Stimulated activated CD4-positive, alpha-beta T cell treated with anti-CD3 and anti-CD28 coated beads, Interleukin-2, amount 100 ng/mL, for 24 hours (primary cell): ENCODE measurements at regions not wholly inside any gene's neighbourhood (a gene's known extent, or its start where the extent isn't known, plus 50 kb on each side); places are given as distances from the start of the nearest gene placed in this dataset.
"Not testable (repeated sequence)": the region's sequence is repeated elsewhere in the genome, so short reads cannot be mapped to it uniquely, and the experiment has no call there.

Source experiments
- DNase-seq, 2 donors: peaks; one replicate each; pipeline ENCODE4 v3.0.0-alpha.2; 2020

DNA sequence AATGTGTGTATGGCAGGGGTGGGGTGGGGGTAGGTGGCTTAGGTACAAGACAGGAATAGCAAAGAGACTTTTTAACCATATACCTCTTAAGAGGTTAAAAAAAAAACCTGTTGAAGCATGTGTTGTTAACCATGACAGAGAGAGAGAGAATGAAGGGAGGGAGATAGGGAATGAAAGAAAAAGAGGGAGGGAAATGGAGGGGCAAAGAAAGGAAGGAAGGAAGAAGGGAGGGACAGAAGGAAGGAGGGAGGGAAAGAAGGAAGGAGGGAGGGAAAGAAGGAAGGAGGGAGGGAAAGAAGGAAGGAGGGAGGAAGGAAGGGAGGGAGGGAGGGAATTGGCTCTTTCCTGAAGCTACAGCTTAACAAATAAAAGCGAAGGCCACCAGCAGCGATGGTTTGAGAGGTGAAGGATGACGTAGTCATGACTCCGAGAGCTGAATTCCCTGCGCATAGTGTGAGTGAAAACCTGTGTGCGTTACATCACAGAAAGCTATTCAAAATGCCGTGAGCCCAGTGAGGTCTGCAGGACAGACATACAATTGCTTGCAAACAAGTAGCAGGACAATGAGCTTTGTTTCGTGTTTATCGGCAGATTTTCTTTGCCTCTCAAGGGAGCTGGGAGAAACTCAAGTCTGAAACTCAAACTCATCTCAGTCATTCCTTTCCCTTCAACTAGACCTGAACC, 88.6 kb upstream of the NEDD9 start:
- no peak for DNase-seq

DNA sequence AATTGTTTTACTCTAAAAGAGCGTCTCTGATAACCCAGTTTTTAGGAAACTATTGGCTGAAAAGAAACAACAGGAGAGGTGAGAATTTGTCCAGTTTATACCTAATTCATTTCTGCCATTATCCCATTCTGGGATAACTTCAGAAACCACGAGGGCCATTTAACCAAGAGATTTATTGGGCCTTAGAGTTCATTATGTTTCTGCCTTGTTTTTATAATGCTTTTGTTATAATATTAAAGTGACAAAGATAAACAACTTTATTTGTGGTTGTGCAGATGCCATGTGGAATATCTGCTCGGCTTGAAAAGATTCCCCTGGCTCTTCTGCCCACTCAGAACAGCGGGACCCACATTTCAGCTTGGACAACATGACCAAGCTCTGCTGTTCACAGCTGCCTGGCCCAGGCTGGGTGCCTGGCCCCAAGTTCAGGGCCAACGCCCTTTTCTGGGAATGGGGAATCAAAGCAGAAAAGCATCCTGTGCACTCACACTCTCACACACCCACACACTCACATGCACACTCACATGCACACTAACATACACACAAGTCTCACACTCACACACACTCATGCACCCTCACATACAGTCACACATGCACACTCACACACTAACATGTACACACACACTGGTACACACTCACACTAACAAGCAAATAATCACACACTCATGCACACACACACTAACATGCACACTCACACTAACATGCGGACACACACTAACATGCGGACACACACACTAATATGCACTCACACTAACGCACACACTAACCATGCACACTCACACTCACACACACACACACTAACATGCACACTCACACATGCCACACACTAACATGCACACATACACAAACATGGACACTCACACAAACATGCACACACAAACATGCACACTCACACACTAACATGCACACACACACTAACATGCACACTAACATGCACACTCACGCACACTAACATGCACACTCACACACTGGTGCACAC, 86.7 kb upstream of the NEDD9 start:
- DNase-seq, result no peak

DNA sequence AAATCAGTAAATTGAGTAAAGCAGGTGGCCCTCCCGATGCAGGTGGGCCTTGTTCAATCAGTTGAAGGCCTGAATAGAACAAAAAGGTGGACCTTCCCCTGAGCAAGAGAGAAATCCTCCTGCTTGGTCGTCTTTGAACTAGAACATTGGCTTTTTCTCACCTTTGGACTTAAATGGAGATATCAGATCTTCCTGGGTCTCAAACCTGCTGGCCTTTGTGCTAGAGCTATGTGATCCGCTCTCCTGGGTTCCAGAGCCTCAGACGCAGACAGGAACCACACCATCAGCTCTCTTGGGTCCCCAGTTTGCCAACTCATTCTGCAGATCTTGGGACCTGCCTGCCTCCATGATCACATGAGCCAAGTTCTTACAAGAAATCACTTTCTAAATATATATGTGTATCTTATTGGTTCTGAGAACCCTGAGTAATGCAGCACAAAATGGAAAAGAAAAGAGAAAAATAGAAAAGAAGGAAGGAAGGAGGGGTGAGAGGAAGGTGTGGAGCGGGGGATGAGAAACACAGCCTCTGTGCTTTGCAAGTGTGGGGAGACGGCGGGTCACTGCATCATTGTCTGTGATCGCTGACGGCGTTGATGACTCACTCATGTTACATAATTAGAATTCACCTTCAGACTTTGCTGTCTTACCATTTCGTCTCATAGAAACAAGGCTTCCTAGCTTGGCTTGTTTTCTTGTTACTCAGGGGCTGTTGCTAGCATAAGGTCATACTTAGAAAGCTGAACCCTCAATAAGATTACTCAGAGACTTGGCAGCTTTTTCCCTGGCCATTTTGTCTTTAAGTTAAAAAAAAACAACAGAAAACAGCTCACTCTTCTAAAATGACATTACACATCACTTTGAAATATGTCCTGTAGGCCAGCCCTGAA, 85.7 kb upstream of the NEDD9 start:
- peak; percentile 63 to 73 for DNase-seq

DNA sequence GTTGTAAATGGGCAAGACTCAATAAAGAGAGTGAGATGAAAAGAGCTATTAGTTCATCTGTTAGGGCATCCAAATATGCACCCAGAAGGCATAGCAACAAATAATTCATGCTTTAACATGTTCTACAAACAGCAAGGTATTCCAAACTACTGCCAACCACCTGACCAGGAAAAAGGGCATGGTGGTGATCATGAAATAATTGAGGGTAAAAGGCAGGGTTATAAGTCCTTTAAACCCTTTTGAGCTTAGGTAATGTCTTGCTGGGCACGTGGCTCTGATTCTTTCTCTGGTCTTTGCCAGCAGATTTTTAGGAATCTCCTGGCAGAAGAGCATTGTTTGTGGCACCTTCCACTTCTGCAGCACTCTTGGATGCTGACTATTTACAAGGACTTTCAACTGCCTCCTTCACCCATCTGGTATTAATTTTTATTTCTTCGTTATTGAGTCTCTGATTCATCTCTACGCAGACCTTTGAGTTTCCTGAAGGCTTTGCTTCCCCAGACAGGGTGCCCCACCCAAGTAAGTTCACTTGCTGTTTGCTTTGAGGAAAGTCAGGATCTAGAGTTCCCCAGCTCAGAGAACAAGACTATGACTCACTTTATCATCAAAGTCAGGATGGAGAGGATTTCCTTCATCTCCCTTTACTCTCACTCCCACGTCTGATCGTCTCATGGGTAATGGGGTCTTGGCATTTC, 83.4 kb upstream of the NEDD9 start:
- DNase-seq, result no peak

DNA sequence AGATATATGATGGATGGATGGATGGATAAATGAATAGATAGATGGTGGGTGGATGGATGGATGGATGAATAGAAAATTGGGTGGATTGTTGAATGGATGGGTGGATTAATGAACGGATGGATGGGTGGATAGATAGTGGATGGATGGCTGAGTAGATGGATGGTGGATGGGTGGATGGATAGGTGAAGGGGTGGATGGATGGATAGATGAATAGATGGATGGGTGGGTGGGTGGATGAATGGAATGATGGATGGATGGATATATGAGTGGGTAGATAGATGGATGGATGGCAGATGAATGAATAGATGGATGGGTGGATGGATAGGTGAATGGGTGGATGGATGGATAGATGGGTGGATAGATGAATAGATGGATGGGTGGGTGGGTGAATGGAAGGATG, 80.7 kb upstream of the NEDD9 start:
- DNase-seq, result no peak

DNA sequence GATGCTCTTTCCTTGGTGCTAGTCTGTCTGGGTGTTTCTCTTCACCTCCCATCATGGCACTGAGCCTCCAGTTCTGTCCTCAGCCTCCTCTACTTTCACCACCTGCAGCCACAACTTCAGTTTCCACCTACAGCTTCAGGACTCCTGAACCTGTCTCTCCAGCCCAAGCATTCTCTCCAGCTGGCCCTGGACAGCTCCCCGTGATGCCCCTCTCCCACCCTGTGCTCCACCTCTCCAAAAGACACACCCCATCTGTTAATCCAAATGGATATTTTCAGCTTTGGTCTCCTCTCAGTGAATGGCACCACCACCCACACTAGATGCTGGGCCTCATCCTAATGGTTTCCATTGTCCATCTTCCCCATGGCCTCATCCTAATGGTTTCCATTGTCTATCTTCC, 79.5 kb upstream of the NEDD9 start:
- no peak for DNase-seq

DNA sequence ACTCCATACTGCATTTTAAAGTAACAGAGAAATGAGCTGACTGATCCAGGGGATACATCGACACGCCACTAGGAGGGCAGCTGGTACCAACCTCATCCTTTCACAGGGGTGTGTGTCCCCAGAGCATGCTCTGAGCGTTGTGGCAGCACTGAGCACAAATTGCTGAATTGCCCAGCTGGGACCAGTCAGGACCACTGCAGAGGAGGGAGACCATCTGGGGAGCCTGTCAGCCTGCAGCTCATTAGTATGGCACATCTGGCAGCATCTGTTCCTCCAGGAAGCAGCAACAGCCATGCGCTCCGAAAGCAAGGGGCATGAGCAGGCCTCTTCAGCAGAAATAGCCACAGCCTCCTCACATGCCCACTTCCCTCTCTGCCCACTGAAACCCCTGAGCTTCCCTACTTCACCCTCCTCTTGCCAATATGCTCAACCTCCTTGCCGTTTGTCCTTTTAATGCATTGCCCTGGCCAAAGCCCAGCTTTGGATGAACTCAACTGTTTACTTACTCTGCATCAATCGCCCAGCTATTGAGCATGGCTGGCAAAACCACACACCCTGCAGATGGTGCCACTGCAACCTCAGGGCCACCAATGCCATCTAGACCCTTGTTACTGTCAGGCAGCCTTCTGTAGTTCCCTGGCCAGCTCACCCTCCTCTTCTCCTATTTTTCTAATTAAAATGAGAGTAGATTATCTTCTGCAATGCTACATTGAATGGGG, 77.6 kb upstream of the NEDD9 start:
- no peak for DNase-seq

DNA sequence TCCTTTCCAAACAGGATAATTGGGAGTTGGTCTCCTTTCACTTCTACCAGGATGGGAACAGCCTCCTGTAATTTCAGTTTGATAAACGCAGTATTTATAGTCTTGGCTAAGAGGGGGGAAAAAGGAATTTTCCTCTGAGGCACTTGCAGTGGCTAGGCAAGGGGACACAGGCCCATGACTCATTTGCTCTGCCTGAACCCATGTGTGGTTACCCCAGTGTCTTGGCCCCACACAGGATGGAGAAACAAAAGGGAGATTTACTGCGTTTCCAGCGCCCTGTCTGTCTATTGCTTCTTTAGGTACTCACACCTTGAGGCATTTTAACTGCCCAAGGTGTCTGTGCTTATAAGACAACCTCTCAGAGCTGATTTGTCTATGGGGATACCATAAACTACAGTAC, 74.8 kb upstream of the NEDD9 start:
- no peak for DNase-seq

DNA sequence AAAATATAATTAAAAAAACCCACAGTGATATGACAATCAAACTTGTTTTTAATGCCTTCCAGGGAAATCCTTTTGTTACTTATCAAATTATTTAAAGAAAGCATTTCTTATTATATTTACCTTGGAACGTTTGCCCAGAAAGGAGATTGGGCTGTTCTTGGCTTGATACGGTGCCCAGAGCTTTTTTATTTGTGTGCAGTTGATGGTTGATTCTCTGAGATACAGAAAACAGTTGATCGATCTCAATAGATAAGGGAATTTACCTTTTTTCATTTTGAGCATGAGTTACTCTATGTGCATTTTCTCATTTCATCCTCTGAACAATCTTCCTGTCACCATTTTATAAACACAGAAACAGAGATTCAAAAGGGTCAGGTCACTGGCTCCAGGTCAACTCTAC, 72.5 kb upstream of the NEDD9 start:
- DNase-seq, result no peak

DNA sequence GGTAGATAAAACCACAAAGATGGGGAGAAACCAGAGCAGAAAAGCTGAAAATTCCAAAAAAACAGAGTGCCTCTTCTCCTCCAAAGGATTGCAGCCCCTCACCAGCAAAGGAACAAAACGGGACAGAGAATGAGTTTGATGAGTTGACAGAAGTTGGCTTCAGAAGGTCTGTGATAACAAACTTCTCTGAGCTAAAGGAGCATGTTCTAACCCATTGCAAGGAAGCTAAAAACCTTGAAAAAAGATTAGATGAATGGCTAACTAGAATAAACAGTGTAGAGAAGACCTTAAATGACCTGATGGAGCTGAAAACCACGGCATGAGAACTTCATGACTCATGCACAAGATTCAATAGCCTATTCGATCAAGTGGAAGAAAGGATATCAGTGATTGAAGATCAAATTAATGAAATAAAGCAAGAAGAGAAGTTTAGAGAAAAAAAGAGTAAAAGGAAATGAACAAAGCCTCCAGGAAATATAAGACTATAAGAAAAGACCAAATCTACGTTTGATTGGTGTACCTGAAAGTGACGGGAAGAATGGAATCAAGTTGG, 67.5 kb upstream of the NEDD9 start:
- DNase-seq, result not testable (repeated sequence)

DNA sequence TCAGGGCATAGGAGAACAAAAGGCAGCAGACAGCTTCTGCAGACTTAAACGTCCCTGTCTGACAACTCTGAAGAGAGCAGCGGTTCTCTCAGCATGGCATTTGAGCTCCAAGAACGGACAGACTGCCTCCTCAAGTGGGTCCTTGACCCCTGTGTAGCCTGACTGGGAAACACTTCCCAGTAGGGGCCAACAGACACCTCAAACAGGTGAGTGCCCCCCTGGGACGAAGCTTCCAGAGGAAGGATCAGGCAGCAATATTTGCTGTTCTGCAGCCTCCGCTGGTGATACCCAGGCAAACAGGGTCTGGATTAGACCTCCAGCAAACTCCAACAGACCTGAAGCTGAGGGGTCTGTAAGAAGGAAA, 66.9 kb upstream of the NEDD9 start:
- not testable (repeated sequence) for DNase-seq

DNA sequence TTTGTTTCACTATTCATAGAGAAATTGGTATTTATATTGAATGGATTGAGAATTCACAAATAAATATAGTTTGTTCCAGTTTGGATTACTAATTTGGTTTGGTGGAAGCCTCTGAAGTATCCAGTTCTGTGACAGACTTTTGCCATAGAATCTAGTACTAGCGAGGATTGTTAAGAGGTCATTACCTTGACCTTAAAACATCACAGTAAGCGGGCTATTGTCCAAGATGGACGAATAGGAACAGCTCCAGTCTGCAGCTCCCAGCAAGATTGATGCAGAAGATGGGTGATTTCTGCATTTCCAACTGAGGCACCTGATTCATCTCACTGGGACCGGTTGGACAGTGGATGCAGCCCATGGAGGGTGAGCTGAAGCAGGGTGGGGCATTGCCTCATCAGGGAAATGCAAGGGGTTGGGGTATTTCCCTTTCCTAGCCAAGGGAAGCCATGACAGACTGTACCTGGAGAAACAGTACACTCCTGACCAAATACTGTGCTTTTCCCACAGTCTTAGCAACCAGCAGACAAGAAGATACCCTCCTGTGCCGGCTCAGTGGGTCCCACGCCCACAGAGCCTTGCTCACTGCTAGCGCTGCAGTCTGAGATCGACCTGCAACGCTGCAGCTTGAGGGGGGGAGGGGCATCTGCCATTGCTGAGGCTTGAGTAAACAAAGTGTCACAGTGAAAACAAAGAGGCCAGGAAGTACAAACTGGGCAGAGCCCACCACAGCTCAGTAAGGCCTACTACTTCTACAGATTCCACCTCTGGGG, 66.4 kb upstream of the NEDD9 start:
- DNase-seq, result no peak

DNA sequence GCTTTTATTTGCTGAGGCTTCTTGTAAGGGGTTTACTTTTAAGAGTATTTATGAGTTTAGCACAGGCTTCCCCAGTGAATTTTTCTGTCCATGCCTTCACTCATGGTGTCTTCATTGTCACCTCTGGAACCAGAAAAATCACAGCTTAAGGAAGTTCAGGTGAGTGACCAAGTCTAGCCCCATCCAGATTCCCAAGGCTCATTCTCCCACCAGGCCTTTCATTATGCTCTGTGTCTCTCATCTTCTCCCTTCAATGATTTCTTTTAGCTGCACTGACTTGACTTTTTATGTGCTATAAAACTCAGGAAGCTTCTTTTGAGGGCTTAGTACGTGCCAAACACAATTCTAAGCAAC, 64.9 kb upstream of the NEDD9 start:
- DNase-seq, result no peak

DNA sequence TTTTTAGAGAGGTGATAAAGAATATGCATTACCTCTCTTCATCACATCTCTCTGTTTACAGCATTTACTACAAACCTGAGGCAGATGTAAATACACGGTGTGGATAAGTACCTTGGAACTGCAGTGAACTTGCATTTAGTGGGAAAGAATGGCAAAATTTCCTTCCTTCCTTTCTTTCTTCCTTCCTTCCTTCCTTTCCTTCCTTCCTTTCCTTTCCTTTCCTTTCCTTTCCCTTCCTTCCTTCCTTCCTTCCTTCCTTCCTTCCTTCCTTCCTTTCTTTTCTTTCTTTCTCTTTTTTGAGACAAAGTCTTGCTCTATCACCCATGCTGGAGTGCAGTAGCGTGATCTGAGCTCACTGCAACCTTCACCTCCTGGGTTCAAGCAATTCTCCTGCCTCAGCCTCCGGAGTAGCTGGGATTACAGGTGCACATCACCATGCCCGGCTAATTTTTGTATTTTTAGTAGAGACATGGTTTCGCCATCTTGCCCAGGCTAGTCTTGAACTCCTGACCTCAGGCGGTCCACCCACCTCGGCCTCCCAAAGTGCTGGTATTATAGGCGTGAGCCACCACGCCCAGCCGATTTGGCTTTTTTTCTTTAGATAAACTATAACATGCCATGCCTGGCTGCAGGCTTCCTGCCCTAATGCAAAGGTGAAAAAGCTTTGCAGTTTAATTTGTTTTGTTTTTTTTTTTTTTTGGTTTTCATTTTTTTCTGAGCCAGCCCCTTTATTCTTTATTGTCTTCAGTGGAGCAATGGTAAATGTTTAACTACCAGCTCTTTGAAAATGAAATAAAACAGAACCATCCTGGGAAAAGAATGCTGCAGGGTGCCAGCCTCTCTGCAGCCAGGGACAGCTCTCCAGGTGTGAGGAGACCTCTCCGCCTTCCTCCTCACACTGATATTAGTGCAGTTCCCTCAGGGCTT, 64.2 kb upstream of the NEDD9 start:
- no peak for DNase-seq

DNA sequence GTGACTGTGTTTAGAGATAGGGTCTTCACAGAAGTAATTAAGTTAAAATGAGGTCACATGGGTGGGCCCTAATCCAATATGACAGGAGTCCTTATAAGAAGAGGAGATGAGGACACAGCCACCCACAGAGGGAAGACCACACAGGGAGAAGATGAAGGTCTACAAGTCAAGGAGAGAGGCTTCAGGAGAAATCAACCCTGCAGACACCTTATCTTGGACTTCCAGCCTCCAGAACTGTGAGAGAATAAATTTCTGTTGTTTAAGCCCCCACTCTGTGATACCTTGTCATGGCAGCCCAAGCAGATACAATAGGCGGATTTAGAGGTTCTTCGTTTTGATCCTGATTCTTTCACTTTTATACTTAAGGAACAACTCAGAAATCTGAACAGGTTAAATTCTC, 63.5 kb upstream of the NEDD9 start:
- no peak for DNase-seq

DNA sequence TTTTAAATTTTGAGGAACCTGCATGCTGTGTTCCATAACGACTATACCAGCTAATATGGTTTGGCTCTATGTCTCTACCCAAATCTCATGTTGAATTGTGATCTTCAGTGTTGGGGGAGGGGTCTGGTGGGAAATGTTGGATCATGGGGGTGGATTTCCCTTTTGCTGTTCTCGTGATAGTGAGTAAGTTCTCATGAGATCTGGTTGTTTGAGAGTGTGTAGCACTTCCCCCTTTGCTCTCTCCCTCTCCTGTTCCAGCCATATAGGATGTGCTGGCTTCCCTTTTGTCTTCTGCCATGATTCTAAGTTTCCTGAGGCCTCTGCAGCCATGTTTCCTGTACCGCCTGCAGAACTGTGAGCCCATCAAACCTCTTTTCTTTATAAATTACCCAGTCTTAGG, 61.8 kb upstream of the NEDD9 start:
- no peak for DNase-seq

DNA sequence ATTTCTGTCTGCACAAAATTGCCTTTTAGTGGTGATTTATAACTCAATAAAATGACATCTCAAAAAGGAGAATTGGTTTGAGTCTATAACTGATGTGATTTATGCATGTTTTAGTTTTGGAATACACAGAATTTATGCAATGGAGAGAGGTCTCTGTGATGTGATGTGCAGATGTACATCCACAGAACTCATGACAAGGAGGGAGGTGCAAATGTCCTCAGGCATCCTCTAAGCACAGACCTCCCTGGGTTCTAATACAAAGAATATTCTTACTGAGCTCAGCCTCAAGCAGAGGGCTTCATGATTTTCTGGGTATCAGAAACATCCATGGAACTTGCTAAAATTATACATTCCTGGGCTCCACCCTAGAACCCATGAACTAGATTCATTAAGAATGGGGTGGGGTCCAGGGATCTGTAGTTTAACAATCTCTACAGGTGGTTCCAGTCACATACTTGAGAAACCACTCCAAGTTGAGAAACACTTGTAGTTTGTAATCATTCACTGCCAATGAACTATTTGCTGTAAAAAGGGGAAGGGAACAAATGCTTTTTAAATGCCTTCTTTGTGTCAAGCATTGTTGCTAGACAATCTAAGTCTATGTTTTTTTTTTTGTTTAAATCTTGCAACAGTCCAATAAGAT, 60.2 kb upstream of the NEDD9 start:
- DNase-seq, result no peak

DNA sequence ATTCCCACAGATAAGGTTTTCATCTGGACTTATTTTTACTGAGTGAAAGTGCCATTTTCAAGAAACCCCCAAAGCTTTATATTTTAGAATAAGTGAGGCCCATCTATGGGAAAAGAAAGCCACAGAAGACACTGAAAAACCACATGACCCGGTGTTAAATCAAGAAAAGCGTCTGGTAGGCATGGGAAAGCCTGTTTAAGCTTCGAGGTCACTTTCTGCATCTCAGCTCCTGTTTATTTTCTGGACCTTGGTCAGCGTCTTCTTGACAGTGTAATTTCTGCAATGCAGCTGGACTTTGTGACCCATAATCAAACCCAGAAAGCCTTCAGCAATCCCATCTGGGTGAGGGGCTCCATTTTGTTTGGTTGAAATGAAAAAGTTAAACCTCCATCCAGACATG, 59.6 kb upstream of the NEDD9 start:
- no peak for DNase-seq

DNA sequence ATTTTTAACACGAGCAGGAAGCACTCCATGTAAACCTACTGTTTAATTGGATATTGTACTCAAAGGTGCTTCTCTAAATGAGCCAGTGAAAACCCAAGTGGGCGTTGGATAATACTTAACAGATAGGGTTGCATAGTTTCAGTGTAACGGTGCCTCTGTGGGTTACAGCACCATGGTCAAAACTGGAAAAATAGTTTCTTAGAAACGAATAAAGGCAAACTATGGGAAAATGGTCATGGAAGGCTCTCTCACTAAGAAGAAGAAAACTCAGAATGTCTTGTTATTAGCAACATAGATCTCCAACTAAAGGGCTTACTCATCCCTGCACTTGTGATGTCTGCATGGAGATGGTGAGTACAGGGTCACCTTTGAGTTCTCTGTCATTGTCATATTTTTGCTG, 59.1 kb upstream of the NEDD9 start:
- no peak for DNase-seq
